Uterus (tissue), 2 donors: ENCODE measurements at regions not wholly inside any gene's neighbourhood (a gene's known extent, or its start where the extent isn't known, plus 50 kb on each side); places are given as distances from the start of the nearest gene placed in this dataset.

ENCODE experiments used
- CTCF ChIP-seq, 4 experiments: fragments of 200-600 bp in 2 of 4; fragments of 450-650 bp in 2 of 4; sonication (generic) in 2 of 4; IDR thresholded peaks; one replicate each; pipeline ENCODE4 v1.5.1; 2016 to 2019; ENCODE audit warnings: antibody characterized with exemption in 4 of 4, mild to moderate bottlenecking in 2 of 4, moderate library complexity in 1 of 4
- POLR2A ChIP-seq, 2 donors: fragments of 450-650 bp; IDR thresholded peaks; one replicate each; pipeline ENCODE4 v1.6.1; 2016; ENCODE audit warnings: antibody characterized with exemption in 2 of 2, mild to moderate bottlenecking in 1 of 2, moderate library complexity in 1 of 2

DNA sequence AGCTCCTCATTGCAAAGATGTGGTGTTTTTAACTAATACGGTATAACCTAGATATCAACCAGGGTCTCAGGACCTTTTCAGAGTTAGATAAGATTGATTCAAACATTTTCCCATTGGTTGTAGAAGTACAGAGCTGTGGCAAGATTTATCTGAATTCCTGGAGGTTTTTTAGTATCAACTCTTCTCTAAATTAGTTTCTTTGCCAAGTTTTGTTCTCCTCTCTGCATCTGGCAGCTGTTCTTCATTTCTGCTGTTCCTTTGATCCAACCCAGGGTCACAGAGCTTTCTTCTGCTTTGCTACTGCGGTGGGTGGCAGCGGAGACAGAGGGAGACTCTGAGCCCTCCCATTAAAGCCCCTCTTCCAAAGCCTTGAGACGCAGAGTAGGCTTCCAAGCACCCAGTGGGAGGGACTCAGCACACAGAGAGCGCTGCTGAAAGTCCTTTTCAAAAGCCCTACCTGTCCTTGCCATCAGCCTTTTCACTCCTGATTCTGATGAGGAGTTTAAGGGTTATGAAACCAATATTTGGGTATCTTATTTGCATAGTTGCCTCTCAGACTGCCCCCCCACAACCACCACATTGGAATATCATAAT is 146.3 kb upstream of the EEPD1 start:
- TF ChIP-seq CTCF (IDR thresholded peaks at IDR 0.05) (no peak), POLR2A (IDR thresholded peaks at IDR 0.05) (no peak)
